Uterus (tissue), 3 donors: ENCODE measurements at regions not wholly inside any gene's neighbourhood (a gene's known extent, or its start where the extent isn't known, plus 50 kb on each side); places are given as distances from the start of the nearest gene placed in this dataset.

Experiments
- DNase-seq, 2 donors: peaks; one replicate each; pipeline ENCODE4 v3.0.0-alpha.2; 2019 to 2020
- H3K27ac ChIP-seq, 2 donors: fragments of 200-600 bp; sonication (generic); 1 replicate in 1 of 2; 2 replicates in 1 of 2; pipeline ENCODE4 v1.5.1; 2016 to 2018
- H3K27me3 ChIP-seq, 2 donors: fragments of 200-600 bp; sonication (generic); one replicate each; pipeline ENCODE4 v1.5.1; 2018 to 2019; ENCODE audit warnings: control low read depth in 1 of 2
- H3K36me3 ChIP-seq, 2 donors: fragments of 200-600 bp; sonication (generic); one replicate each; pipeline ENCODE4 v1.5.1; 2019; ENCODE audit warnings: control low read depth in 1 of 2
- H3K4me1 ChIP-seq, 2 donors: fragments of 200-600 bp; sonication (generic); one replicate each; pipeline ENCODE4 v1.5.1; 2018 to 2019; ENCODE audit warnings: control low read depth in 1 of 2
- H3K4me3 ChIP-seq, 2 donors: fragments of 200-600 bp; sonication (generic); 1 replicate in 1 of 2; 2 replicates in 1 of 2; pipeline ENCODE4 v1.5.1; 2018 to 2019; ENCODE audit warnings: mild to moderate bottlenecking in 1 of 2
- H3K9me3 ChIP-seq, 2 donors: fragments of 200-600 bp; sonication (generic); one replicate each; pipeline ENCODE4 v1.5.1; 2019; ENCODE audit warnings: control low read depth in 1 of 2
- POLR2A ChIP-seq, 2 donors: fragments of 450-650 bp; IDR thresholded peaks; one replicate each; pipeline ENCODE4 v1.6.1; 2016; ENCODE audit warnings: antibody characterized with exemption in 2 of 2, mild to moderate bottlenecking in 1 of 2, moderate library complexity in 1 of 2
- intact Hi-C: fragments of 100-400 bp; cut with DNase I; formaldehyde crosslinking; loops from one replicate; pipeline ENCODE4 v1.15.1; 2023; ENCODE audit warnings: low total_unique reads
- TF ChIP-seq, protein P1 (sequence below), 4 experiments: fragments of 200-600 bp in 2 of 4; fragments of 450-650 bp in 2 of 4; sonication (generic) in 2 of 4; IDR thresholded peaks; one replicate each; pipeline ENCODE4 v1.5.1; 2016 to 2019; ENCODE audit warnings: antibody characterized with exemption in 4 of 4, mild to moderate bottlenecking in 2 of 4, moderate library complexity in 1 of 4
- donor health status: DM: yes; HTN: yes; CAD: no.

DNA sequence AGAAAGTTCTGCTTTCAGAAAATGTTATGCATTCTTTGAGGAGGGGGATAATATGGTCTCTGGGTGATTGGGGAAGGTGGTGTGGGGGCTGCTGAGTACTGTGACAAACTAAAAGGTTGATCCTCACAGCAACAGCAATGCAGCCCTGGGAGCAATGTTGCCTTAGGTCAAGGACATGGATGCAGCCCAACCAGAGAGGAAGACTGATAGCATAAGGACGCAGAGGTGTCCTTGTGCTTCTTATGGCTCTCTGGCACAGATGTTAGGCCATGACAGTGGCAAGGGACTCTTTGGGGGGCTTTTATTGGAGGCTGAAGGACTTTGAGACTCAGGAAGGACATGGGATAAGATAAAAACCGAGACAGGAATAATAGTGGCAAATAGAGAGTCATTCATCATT is 186.2 kb upstream of the PHACTR1 start:
- Histone ChIP-seq H3K4me1 (no peaks in the 10 kb centered on the region), H3K27ac (no peak overlapping the region), H3K27me3 (no peaks in the 10 kb centered on the region), H3K9me3 (no peaks in the 10 kb centered on the region), H3K36me3 (no peaks in the 10 kb centered on the region), H3K4me3 (no peak overlapping the region)
- DNase-seq = no peak
- TF ChIP-seq, protein P1, sequence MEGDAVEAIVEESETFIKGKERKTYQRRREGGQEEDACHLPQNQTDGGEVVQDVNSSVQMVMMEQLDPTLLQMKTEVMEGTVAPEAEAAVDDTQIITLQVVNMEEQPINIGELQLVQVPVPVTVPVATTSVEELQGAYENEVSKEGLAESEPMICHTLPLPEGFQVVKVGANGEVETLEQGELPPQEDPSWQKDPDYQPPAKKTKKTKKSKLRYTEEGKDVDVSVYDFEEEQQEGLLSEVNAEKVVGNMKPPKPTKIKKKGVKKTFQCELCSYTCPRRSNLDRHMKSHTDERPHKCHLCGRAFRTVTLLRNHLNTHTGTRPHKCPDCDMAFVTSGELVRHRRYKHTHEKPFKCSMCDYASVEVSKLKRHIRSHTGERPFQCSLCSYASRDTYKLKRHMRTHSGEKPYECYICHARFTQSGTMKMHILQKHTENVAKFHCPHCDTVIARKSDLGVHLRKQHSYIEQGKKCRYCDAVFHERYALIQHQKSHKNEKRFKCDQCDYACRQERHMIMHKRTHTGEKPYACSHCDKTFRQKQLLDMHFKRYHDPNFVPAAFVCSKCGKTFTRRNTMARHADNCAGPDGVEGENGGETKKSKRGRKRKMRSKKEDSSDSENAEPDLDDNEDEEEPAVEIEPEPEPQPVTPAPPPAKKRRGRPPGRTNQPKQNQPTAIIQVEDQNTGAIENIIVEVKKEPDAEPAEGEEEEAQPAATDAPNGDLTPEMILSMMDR (IDR thresholded peaks at IDR 0.05) = no peak
- TF ChIP-seq POLR2A (IDR thresholded peaks at IDR 0.05) = no peak
- intact Hi-C loops = no loop called here

DNA sequence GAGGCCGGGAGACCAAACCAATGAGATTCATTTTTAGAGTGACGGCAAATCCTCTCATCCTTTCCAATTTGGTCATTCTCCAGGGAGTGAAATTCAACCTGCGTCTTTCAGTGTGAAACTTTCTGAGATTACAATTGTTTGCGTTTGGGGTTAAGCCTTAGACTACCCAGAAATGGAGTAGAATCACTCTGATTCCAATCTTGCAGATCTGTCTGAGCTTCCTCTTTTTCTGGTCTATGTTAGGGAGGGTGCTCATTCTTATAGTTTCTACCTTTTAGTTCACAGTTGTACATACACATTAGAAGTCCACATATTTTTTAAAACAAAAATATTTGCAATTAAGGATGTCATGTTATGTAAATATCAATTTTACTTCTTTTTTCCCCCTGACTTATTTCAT is 183.0 kb upstream of the PHACTR1 start:
- Histone ChIP-seq H3K36me3 (no peaks in the 10 kb centered on the region), H3K27ac (no peak overlapping the region), H3K4me3 (no peak overlapping the region), H3K4me1 (no peaks in the 10 kb centered on the region), H3K9me3 (no peaks in the 10 kb centered on the region), H3K27me3 (no peaks in the 10 kb centered on the region)
- intact Hi-C loops = no loop called here
- TF ChIP-seq POLR2A (IDR thresholded peaks at IDR 0.05) = no peak
- TF ChIP-seq, protein P1 (IDR thresholded peaks at IDR 0.05) = no peak
- no peak for DNase-seq

DNA sequence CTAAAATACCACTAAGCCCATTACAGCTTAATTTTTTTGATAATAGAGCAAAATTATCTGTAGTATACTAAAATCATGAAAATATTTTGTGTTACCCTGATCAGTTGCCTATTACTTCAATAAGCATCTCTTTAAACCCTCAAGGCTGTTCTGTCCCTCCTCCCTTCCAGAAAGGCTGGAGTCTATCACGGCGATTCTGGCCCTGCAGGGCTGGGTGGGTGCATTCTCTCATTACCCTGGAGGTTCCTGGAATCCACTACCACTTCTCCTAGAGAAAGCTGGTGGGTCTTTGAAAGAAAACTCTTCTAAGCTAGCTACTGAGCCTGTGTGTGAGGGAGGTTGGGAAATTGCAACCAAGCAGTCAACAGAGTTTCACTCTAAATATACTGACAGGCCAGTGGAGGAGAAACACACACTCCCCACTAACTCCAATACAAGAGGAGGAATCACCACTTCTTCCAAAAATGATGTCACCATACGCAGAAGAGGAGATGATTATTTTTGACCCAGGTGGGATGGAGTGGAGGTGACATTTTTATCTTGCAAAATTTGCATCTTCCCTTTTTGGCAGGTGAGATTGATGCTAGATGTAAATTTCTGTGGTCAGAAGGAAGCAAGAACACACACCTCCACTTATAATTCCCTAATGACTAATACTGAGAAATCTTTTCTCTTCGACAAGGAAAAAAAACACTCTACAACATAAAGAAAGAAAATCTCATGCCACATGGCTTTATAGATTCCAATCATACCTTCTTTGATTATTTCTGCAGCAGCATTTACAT is 182.3 kb upstream of the PHACTR1 start:
- Histone ChIP-seq H3K4me1 (no peaks in the 10 kb centered on the region), H3K27me3 (no peaks in the 10 kb centered on the region), H3K4me3 (no peak overlapping the region), H3K36me3 (no peaks in the 10 kb centered on the region), H3K27ac (no peak overlapping the region), H3K9me3 (no peaks in the 10 kb centered on the region)
- no peak for DNase-seq
- intact Hi-C loops = no loop called here
- TF ChIP-seq, protein P1 (IDR thresholded peaks at IDR 0.05) = no peak
- no peak for TF ChIP-seq POLR2A (IDR thresholded peaks at IDR 0.05)

DNA sequence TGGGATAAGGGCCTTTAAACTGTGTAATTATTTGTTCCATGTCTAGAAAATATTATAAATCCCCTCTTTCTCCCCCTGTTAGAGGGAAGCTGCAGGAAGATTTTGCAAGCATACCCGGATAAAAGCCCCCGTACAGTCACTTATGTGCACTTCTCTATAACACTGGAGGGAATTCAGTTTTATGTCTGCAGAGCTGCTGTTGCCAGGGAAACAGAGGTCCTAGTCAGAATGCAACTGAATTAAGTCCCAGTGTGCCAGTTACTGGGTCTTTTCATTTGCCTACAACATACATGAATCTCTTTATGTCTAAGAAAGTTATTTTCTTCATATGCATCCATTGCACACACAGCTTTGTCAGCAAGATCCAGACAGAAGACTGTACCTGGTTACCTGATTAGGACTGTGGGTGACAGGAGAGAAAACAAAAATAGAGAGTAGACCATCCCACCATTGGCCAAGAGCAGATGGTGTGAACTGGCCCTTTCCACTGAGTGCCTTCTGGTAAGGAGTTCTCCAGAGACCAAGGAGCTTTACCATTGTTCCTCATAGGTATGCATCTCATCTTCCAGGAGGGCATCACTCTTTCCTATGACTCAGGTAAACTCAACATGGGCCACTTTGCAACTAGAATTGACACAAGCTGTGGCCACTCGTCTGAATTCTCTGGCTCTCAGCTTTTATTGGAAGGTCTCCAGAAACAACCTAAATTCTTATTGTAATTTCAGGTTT is 180.8 kb upstream of the PHACTR1 start:
- H3K27me3 ChIP-seq = no peaks in the 10 kb centered on the region
- no peak for DNase-seq
- H3K27ac ChIP-seq = no peak overlapping the region
- intact Hi-C loops = no loop called here
- no peak overlapping the region for H3K4me3 ChIP-seq
- no peak for TF ChIP-seq POLR2A (IDR thresholded peaks at IDR 0.05)
- TF ChIP-seq, protein P1 (IDR thresholded peaks at IDR 0.05) = no peak
- no peaks in the 10 kb centered on the region for H3K4me1 ChIP-seq
- no peaks in the 10 kb centered on the region for H3K36me3 ChIP-seq
- no peaks in the 10 kb centered on the region for H3K9me3 ChIP-seq

DNA sequence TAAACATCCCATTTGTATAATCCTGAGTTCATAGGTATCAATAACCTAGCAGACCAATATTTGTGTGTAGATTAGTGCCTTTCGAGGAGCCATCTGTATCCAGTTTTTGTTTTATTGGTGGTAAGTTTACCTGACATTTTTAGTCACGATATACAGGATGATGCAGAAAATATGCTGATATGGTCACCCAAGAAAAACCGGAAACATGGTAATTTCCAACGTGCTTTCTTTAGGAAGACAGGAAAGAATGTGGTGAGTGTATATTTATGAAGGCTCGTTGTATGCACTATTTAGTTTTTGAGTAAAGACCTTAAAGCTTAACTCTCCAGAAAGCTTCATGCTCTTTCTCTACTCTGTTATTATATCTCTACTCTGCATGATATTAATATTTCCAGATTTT is 180.2 kb upstream of the PHACTR1 start:
- no peaks in the 10 kb centered on the region for H3K27me3 ChIP-seq
- H3K4me1 ChIP-seq = no peaks in the 10 kb centered on the region
- no peaks in the 10 kb centered on the region for H3K36me3 ChIP-seq
- no peaks in the 10 kb centered on the region for H3K9me3 ChIP-seq
- no peak for DNase-seq
- no peak overlapping the region for H3K27ac ChIP-seq
- intact Hi-C loops = no loop called here
- TF ChIP-seq POLR2A (IDR thresholded peaks at IDR 0.05) = no peak
- TF ChIP-seq, protein P1 (IDR thresholded peaks at IDR 0.05) = no peak
- H3K4me3 ChIP-seq = no peak overlapping the region
